Right renal cortex interstitium (tissue), 3 donors: ENCODE measurements at regions not wholly inside any gene's neighbourhood (a gene's known extent, or its start where the extent isn't known, plus 50 kb on each side); places are given as distances from the start of the nearest gene placed in this dataset.

Source experiments
- DNase-seq, 3 donors: peaks; one replicate each; pipeline ENCODE4 v3.0.0-alpha.2; 2013; ENCODE audit warnings: low read depth in 3 of 3, low spot score in 2 of 3

DNA sequence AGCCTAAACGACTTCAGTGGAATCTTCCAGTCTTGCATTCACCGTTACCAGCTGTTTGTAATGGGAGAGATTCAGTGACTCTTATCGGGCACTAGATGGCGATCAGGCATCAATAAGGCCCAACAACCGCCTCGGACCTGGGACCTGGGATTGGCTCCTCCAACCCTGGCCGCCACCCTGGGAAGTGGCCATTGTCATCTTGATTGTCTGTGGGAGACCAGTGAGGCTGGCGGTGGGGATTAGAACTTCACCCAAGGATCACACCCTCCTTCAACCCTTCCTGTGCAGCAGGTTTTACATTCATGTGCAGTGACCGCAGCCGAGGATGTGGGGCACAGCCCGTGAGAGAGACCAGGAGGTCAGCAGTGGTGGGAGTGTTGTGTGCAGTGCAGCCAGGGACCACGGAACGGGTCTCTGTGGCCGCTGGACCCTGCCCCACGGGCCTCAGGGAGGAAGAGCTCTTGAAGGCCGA, 85.3 kb downstream of the SPP2 start:
- DNase-seq = no peak

DNA sequence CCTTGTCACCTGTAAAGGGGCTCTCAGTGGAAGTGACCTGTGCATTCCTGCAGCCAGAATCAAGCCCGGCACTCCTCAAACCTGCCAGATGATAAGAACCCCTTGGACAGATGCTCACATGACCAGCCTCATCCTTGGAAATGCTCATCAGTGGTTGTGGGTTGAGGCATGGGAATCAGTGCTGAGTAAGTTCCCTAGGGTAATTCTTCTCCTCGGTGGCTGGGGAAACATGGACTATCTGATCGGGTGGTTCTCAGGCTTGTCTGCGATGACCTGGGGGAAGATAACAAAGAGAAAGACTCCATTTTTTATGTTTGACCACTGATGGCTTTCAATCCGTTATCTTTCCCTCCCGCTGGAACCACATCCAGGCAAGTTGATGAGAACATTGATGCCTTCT, 84.0 kb downstream of the SPP2 start:
- no peak for DNase-seq

- DNase-seq = no peak
Observed at GRCh38 chr2:234133004-234133403, 82.5 kb downstream of the SPP2 start.

DNA sequence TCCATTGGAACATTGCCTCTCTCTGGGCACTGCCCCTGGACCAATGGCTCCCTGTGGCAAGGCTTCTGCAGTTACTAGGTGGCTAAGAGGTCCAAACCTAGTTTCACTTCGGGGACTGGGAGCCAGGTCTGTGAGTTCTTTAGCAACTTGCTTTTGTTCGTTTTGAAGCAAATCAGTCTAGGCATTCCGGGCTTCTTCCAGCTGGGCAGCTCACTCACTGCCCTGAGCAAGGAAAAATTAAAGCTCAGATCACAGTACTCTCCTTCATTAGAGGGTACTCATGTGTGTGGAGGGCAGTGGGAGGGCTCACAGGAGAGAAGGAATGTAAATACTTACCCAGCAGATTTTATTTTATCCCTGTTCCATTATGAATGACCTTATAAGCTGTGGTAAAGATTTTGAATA, 80.3 kb downstream of the SPP2 start:
- no peak for DNase-seq

DNA sequence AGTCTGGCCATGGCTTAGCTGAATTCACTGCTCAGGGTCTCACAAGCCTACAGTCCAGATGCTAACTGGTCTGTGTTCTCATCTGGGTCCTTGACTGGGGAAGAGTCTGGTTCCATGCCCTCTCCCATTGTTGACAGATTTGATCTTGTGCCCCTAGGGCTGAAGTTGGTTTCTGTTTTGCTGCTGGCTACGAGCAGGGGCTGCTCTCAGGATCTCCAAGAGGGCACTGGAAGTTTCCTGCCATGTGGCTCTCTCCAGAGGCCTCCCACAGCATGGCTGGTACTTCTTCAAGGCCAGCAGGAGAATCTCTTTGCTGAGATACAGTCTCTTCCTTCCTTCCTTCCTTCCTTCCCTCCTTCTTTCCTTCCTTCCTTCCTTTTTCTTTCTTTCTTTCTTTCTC, 78.1 kb downstream of the SPP2 start:
- DNase-seq = no peak
